Tibial nerve (tissue), 4 donors: ENCODE measurements at regions not wholly inside any gene's neighbourhood (a gene's known extent, or its start where the extent isn't known, plus 50 kb on each side); places are given as distances from the start of the nearest gene placed in this dataset.

Experiments
- EP300 ChIP-seq, 2 donors: sonication (generic); formaldehyde crosslinking; IDR thresholded peaks; one replicate each; pipeline ENCODE4 v1.6.1; 2017; ENCODE audit warnings: antibody characterized with exemption in 2 of 2, mild to moderate bottlenecking in 1 of 2
- POLR2A ChIP-seq, 2 donors: fragments of 450-650 bp; IDR thresholded peaks; one replicate each; pipeline ENCODE4 v1.6.1; 2017; ENCODE audit warnings: antibody characterized with exemption in 2 of 2, mild to moderate bottlenecking in 2 of 2, moderate library complexity in 2 of 2
- TF ChIP-seq, protein P1 (sequence below), 5 experiments: fragments of 200-600 bp in 3 of 5; fragments of 450-650 bp in 2 of 5; sonication (generic) in 3 of 5; IDR thresholded peaks; one replicate each; pipeline ENCODE4 v1.5.1; 2016 to 2019; ENCODE audit warnings: antibody characterized with exemption in 5 of 5, mild to moderate bottlenecking in 3 of 5, moderate library complexity in 2 of 5

GRCh38 chr2:143934626-143935481 lies 585.1 kb downstream of the ZEB2 start:
- TF ChIP-seq, protein P1, sequence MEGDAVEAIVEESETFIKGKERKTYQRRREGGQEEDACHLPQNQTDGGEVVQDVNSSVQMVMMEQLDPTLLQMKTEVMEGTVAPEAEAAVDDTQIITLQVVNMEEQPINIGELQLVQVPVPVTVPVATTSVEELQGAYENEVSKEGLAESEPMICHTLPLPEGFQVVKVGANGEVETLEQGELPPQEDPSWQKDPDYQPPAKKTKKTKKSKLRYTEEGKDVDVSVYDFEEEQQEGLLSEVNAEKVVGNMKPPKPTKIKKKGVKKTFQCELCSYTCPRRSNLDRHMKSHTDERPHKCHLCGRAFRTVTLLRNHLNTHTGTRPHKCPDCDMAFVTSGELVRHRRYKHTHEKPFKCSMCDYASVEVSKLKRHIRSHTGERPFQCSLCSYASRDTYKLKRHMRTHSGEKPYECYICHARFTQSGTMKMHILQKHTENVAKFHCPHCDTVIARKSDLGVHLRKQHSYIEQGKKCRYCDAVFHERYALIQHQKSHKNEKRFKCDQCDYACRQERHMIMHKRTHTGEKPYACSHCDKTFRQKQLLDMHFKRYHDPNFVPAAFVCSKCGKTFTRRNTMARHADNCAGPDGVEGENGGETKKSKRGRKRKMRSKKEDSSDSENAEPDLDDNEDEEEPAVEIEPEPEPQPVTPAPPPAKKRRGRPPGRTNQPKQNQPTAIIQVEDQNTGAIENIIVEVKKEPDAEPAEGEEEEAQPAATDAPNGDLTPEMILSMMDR (IDR thresholded peaks at IDR 0.05): no peak
- TF ChIP-seq POLR2A (IDR thresholded peaks at IDR 0.05) (no peak), EP300 (IDR thresholded peaks at IDR 0.05) (no peak)
